VCaP (cell line): ENCODE measurements at regions not wholly inside any gene's neighbourhood (a gene's known extent, or its start where the extent isn't known, plus 50 kb on each side); places are given as distances from the start of the nearest gene placed in this dataset.

Experiments
- H3K27ac ChIP-seq: fragments of 450-650 bp; 2 replicates; pipeline ENCODE4 v1.5.1; 2017
- CTCF ChIP-seq: fragments of 450-650 bp; conservative IDR thresholded peaks from 2 replicates; pipeline ENCODE4 v1.5.1; 2017; ENCODE audit warnings: mild to moderate bottlenecking, moderate library complexity

GRCh38 chr6:55011034-55011433 is 163.3 kb upstream of the HCRTR2 start:
- no peak for TF ChIP-seq CTCF
- no peak overlapping the region for H3K27ac ChIP-seq

GRCh38 chr6:55012454-55012853 is 161.9 kb upstream of the HCRTR2 start:
- TF ChIP-seq CTCF = no peak

GRCh38 chr6:55014321-55015088 is 159.8 kb upstream of the HCRTR2 start:
- no peak for TF ChIP-seq CTCF
- no peak overlapping the region for H3K27ac ChIP-seq

More at GRCh38 chr6:55012454-55012853, 161.9 kb upstream of the HCRTR2 start:
- H3K27ac ChIP-seq = no peak overlapping the region

- TF ChIP-seq CTCF = no peak
- H3K27ac ChIP-seq = no peak overlapping the region
These were observed 158.1 kb upstream of the HCRTR2 start for GRCh38 chr6:55016261-55016660.

GRCh38 chr6:55017555-55018300 is 156.6 kb upstream of the HCRTR2 start:
- no peak for TF ChIP-seq CTCF

GRCh38 chr6:55019591-55019990 is 154.7 kb upstream of the HCRTR2 start:
- H3K27ac ChIP-seq = no peak overlapping the region
- TF ChIP-seq CTCF = no peak

More at GRCh38 chr6:55017555-55018300, 156.6 kb upstream of the HCRTR2 start:
- H3K27ac ChIP-seq = no peak overlapping the region

GRCh38 chr6:55023230-55023629 is 151.1 kb upstream of the HCRTR2 start:
- no peak overlapping the region for H3K27ac ChIP-seq
- TF ChIP-seq CTCF = no peak
